Stomach (tissue), 8 donors: ENCODE measurements at regions not wholly inside any gene's neighbourhood (a gene's known extent, or its start where the extent isn't known, plus 50 kb on each side); places are given as distances from the start of the nearest gene placed in this dataset.

Source experiments
- DNase-seq, 2 donors: peaks; one replicate each; pipeline versions ENCODE4 v3.0.0 to v3.0.0-alpha.2; 2013 to 2019
- H3K27ac ChIP-seq, 5 donors: fragments of 200-600 bp in 4 of 5; sonication (generic) in 4 of 5; one replicate each; pipeline ENCODE4 v1.5.1; 2013 to 2019; ENCODE audit warnings: mild to moderate bottlenecking in 1 of 5, moderate library complexity in 1 of 5
- H3K27me3 ChIP-seq, 3 donors: fragments of 200-600 bp; sonication (generic); one replicate each; pipeline ENCODE4 v1.5.1; 2017 to 2019; ENCODE audit warnings: mixed run types in 1 of 3
- H3K36me3 ChIP-seq, 4 donors: fragments of 200-600 bp; sonication (generic); 1 replicate in 3 of 4; 2 replicates in 1 of 4; pipeline ENCODE4 v1.5.1; 2016 to 2019
- H3K4me1 ChIP-seq, 4 donors: fragments of 200-600 bp; sonication (generic); one replicate each; pipeline ENCODE4 v1.5.1; 2016 to 2019
- H3K4me3 ChIP-seq, 4 donors: fragments of 200-600 bp; sonication (generic) in 3 of 4; one replicate each; pipeline ENCODE4 v1.5.1; 2016 to 2019; ENCODE audit warnings: mild to moderate bottlenecking in 1 of 4
- H3K9me3 ChIP-seq, 4 donors: fragments of 200-600 bp; sonication (generic); one replicate each; pipeline ENCODE4 v1.5.1; 2016 to 2019
- EP300 ChIP-seq: sonication (generic); formaldehyde crosslinking; IDR thresholded peaks from one replicate; pipeline ENCODE4 v1.6.1; 2017; ENCODE audit warnings: antibody characterized with exemption
- POLR2A ChIP-seq, 4 donors: fragments of 450-650 bp; IDR thresholded peaks; one replicate each; pipeline ENCODE4 v1.6.1; 2016; ENCODE audit warnings: antibody characterized with exemption in 4 of 4, control low read depth in 2 of 4, mild to moderate bottlenecking in 1 of 4, moderate library complexity in 1 of 4
- POLR2AphosphoS5 ChIP-seq, 3 donors: sonication (generic); formaldehyde crosslinking; IDR thresholded peaks; one replicate each; pipeline ENCODE4 v1.6.1; 2016; ENCODE audit warnings: antibody characterized with exemption in 3 of 3
- WGBS, 5 donors: extraction: QIAGEN DNeasy Blood & Tissue Kit in 3 of 5; methylation state at CpG; one replicate each; pipeline versions ENCODE4 v1.1.5 to v1.1.7; 2013 to 2018; 5-methylcytosine and 5-hydroxymethylcytosine counted together
- intact Hi-C: fragments of 100-400 bp; cut with DNase I; formaldehyde crosslinking; loops from one replicate; pipeline ENCODE4 v1.15.1; 2023; ENCODE audit warnings: low total_unique reads
- TF ChIP-seq, protein P1 (sequence below), 7 experiments: fragments of 450-650 bp in 4 of 7; fragments of 200-600 bp in 3 of 7; sonication (generic) in 3 of 7; IDR thresholded peaks; one replicate each; pipeline ENCODE4 v1.5.1; 2016 to 2019; ENCODE audit warnings: antibody characterized with exemption in 7 of 7, control low read depth in 2 of 7, mild to moderate bottlenecking in 1 of 7
- donor health status: healthy with polysubstance abuse.
- donor health status: Bipolar disorder and iron deficiency.
- donor health status: healthy.

DNA sequence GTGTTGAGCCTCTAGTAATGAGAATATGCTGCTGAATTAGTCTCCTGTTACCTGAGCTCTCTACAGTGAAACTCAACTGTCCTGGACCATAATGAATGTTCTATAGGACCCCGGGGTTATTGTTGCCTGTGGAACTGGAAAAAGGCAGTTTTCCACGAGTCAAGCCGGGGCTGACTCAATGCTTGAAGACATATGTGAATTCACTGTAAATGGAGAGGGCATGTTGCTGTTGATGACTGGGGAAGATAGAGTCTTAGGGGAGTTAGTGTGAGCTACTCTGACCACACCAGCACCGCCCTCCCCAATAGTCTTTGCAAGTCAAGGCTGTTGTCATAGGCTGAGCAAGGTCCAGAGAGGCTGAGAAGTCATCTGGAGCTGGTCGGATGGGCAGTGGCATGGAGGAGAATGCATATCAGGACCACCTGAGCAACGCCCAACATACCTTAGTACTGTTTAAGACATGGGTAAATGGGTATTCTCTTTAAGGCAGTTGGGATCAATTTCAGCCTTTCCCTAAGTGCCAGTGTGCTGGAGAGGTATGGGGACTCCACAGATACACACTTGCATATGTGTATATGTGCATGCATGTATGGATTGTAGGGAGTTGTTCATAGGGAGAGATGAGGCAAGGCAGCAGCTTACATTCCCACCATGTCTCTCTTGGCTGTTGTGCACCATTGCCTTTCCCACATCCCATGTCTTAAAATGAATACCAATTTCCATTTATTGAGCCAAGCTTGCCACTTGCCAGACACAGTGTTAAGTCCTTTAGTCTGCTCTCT lies 230.1 kb upstream of the NAV2 start:
- no peaks in the 10 kb centered on the region for H3K36me3 ChIP-seq
- H3K4me1 ChIP-seq, result no peaks in the 10 kb centered on the region
- no peak for DNase-seq
- peaks cover 0 to 5% (median 0%) of the 10 kb centered on the region in 3 donors for H3K27me3 ChIP-seq
- WGBS, 5 donors, result 78 to 89% (median 86%) methylated on average over 6 of the region's 6 CpGs
- H3K9me3 ChIP-seq, result no peaks in the 10 kb centered on the region
- intact Hi-C loops, result no loop called here
- no peak for TF ChIP-seq POLR2A (IDR thresholded peaks at IDR 0.05)
- TF ChIP-seq, protein P1, sequence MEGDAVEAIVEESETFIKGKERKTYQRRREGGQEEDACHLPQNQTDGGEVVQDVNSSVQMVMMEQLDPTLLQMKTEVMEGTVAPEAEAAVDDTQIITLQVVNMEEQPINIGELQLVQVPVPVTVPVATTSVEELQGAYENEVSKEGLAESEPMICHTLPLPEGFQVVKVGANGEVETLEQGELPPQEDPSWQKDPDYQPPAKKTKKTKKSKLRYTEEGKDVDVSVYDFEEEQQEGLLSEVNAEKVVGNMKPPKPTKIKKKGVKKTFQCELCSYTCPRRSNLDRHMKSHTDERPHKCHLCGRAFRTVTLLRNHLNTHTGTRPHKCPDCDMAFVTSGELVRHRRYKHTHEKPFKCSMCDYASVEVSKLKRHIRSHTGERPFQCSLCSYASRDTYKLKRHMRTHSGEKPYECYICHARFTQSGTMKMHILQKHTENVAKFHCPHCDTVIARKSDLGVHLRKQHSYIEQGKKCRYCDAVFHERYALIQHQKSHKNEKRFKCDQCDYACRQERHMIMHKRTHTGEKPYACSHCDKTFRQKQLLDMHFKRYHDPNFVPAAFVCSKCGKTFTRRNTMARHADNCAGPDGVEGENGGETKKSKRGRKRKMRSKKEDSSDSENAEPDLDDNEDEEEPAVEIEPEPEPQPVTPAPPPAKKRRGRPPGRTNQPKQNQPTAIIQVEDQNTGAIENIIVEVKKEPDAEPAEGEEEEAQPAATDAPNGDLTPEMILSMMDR (IDR thresholded peaks at IDR 0.05), result no peak
- no peak for TF ChIP-seq POLR2AphosphoS5 (IDR thresholded peaks at IDR 0.05)
- no peak for TF ChIP-seq EP300
- H3K4me3 ChIP-seq, result no peak overlapping the region
- H3K27ac ChIP-seq, result no peak overlapping the region

DNA sequence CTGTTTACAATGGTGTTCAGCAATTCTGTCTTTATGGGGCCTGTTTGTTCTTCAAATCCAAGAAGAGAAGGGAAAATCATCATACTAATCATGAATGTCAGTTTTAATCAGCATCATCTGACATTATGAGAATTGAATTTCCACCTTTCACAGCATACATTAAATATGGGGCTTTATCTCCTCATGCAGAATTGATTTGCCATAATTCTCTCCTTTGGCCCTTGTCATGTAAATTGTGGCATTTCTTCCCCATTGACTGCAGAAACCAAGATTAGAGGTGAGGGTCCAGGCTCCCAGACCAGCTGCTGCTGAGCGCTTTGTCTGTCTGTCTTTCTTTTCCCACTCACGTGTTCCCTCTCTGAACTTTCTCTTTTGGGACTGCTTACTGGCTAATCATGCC lies 232.1 kb upstream of the NAV2 start:
- no peak overlapping the region for H3K4me3 ChIP-seq
- no peaks in the 10 kb centered on the region for H3K4me1 ChIP-seq
- no peaks in the 10 kb centered on the region for H3K36me3 ChIP-seq
- peaks cover 0 to 8% (median 0%) of the 10 kb centered on the region in 3 donors for H3K27me3 ChIP-seq
- TF ChIP-seq, protein P1 (IDR thresholded peaks at IDR 0.05), result no peak
- TF ChIP-seq POLR2A (IDR thresholded peaks at IDR 0.05), result no peak
- TF ChIP-seq EP300, result no peak
- no peak for TF ChIP-seq POLR2AphosphoS5 (IDR thresholded peaks at IDR 0.05)
- no peaks in the 10 kb centered on the region for H3K9me3 ChIP-seq
- 73 to 86% (median 76%) methylated on average over 2 of the region's 2 CpGs for WGBS, 5 donors
- intact Hi-C loops, result no loop called here
- no peak for DNase-seq
- no peak overlapping the region for H3K27ac ChIP-seq

DNA sequence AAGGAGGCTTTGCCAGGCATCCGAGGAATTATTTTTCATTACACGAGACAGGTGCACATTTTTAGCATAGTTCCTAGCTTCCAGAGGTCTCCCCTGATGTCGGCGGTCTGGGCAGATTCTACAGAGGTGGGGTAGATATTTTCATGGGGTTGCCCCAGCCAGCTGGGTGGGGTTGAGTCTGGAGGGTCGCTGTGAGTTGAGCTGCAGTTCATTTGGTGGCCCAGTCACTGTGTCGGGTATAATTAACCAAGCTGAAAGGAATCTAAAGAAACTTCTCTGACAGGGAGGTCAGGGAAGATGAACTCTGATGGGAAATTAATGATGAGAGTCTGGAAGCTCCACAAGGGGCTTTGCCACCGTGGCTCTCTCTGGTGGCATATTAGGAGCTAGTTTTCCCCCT lies 233.7 kb upstream of the NAV2 start:
- WGBS, 5 donors, result 52 to 70% (median 55%) methylated on average over 7 of the region's 7 CpGs
- Histone ChIP-seq H3K36me3 (no peaks in the 10 kb centered on the region), H3K27me3 (peaks cover 0 to 8% (median 0%) of the 10 kb centered on the region in 3 donors), H3K9me3 (no peaks in the 10 kb centered on the region), H3K27ac (no peak overlapping the region), H3K4me1 (no peaks in the 10 kb centered on the region), H3K4me3 (no peak overlapping the region)
- TF ChIP-seq POLR2AphosphoS5 (IDR thresholded peaks at IDR 0.05) (no peak), POLR2A (IDR thresholded peaks at IDR 0.05) (no peak), EP300 (no peak)
- TF ChIP-seq, protein P1 (IDR thresholded peaks at IDR 0.05), result no peak
- intact Hi-C loops, result no loop called here
- no peak for DNase-seq

DNA sequence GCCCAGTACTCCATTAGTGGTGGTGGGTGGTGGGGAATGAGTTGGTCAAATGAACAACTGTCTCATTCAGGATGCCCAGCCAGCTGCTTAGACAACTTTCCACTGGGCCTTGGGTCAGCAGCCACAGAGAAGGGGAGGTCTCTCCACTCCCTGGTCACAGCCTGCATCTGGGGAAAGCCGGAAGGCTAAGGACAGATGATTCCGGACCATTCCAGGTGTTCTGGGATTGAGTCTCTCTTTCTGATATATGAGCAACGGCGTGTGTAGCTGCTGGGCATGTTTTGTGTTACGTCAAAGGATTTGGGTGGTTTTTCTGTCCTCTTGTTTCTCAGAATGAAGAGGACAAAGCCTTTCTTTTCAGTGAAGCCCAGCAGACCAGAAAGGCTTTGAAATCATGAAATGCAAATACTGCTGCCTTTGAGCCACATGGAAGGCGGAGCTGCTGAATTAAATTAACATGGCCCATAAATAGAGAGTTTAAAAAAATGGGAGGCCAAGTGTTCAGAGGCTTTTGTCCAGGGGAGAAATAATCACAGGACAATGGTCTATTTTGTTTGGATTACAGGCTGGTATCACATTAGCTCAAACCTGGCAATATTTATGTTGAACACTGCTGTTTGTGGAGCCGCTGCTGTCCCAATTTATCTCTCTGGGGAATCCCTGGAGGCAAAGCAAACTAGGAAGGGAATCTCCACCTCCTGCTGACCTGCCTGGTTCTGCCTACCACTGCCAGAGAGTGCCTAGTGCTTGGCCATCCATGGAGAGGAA lies 234.4 kb upstream of the E2F8 start:
- Histone ChIP-seq H3K4me1 (no peaks in the 10 kb centered on the region), H3K4me3 (no peak overlapping the region), H3K27me3 (peaks cover 0 to 8% (median 0%) of the 10 kb centered on the region in 3 donors), H3K9me3 (no peaks in the 10 kb centered on the region), H3K36me3 (no peaks in the 10 kb centered on the region), H3K27ac (no peak overlapping the region)
- 61 to 70% (median 66%) methylated on average over 7 of the region's 7 CpGs for WGBS, 5 donors
- intact Hi-C loops, result no loop called here
- peak in 1 of 2 donors; percentile 41 for DNase-seq
- TF ChIP-seq POLR2AphosphoS5 (IDR thresholded peaks at IDR 0.05), result no peak
- TF ChIP-seq EP300, result no peak
- TF ChIP-seq, protein P1 (IDR thresholded peaks at IDR 0.05), result no peak
- TF ChIP-seq POLR2A (IDR thresholded peaks at IDR 0.05), result no peak
